ENCODE measurements at regions not wholly inside any gene's neighbourhood (a gene's known extent, or its start where the extent isn't known, plus 50 kb on each side); places are given as distances from the start of the nearest gene placed in this dataset.

- TF ChIP-seq ZNF396 (CRISPR knock-in tag; IDR thresholded peaks at IDR 0.05; ENCODE audit: borderline replicate concordance) = no peak
Measured at GRCh38 chr1:229756666-229757065, 130.6 kb downstream of the URB2 start (continued).

- H3K4me1 Mint-ChIP-seq = no peaks in the 10 kb centered on the region
- ChIA-PET POLR2A (no interaction called here), CTCF (interaction anchor here (0.6 kb wide), 1 partner anchor 168 kb away, joined by 3 read pairs; no protein-coding TSS in a partner anchor)
- no peaks in the 10 kb centered on the region for H3K36me3 Mint-ChIP-seq
- DNase-seq (ENCODE audit: low spot score) (no peak), ATAC-seq (no peak)
- no peak overlapping the region for H3K4me3 Mint-ChIP-seq
- TF ChIP-seq ZNF396 (CRISPR knock-in tag; IDR thresholded peaks at IDR 0.05; ENCODE audit: borderline replicate concordance) (no peak), ATF6 (CRISPR knock-in tag; IDR thresholded peaks at IDR 0.05) (no peak), ZNF219 (CRISPR knock-in tag; IDR thresholded peaks at IDR 0.05; ENCODE audit: borderline replicate concordance) (no peak), ARID4B (CRISPR knock-in tag; IDR thresholded peaks at IDR 0.05; ENCODE audit: borderline replicate concordance) (no peak), GRHL2 (CRISPR knock-in tag; IDR thresholded peaks at IDR 0.05; ENCODE audit: insufficient replicate concordance, severe bottlenecking) (no peak), CREM (CRISPR knock-in tag; IDR thresholded peaks at IDR 0.05) (no peak), OVOL2 (CRISPR knock-in tag; IDR thresholded peaks at IDR 0.05; ENCODE audit: borderline replicate concordance) (no peak), KAT7 (CRISPR knock-in tag; IDR thresholded peaks at IDR 0.05; ENCODE audit: borderline replicate concordance) (no peak), NFATC4 (CRISPR knock-in tag; IDR thresholded peaks at IDR 0.05) (no peak), SMAD4 (CRISPR knock-in tag; IDR thresholded peaks at IDR 0.05) (no peak), ZBTB43 (CRISPR knock-in tag; IDR thresholded peaks at IDR 0.05) (no peak)
- peaks cover 8% of the 10 kb centered on the region for H3K9me3 Mint-ChIP-seq
- H3K27ac Mint-ChIP-seq = no peak overlapping the region
- H3K27me3 Mint-ChIP-seq (ENCODE audit: low read depth) = no peaks in the 10 kb centered on the region; the same call in 1 of the 2 replicates
Measured at GRCh38 chr1:229757226-229757625, 131.2 kb downstream of the URB2 start.

- Mint-ChIP-seq H3K4me1 (no peaks in the 10 kb centered on the region), H3K27me3 (ENCODE audit: low read depth) (no peaks in the 10 kb centered on the region; the same call in 1 of the 2 replicates), H3K9me3 (peaks cover 8% of the 10 kb centered on the region), H3K27ac (no peak overlapping the region), H3K4me3 (no peak overlapping the region), H3K36me3 (no peaks in the 10 kb centered on the region)
- DNase-seq (ENCODE audit: low spot score) (no peak), ATAC-seq (no peak)
- TF ChIP-seq ATF1 (CRISPR knock-in tag; IDR thresholded peaks at IDR 0.05) = no peak
- POLR2A ChIA-PET = no interaction called here
- CTCF ChIA-PET = interaction anchor here (1.0 kb wide), 1 partner anchor 91 kb away, joined by 3 read pairs; no protein-coding TSS in a partner anchor
Measured at GRCh38 chr1:229758101-229759036, 132.3 kb downstream of the URB2 start.
